NB4 (cell line): ENCODE measurements at regions not wholly inside any gene's neighbourhood (a gene's known extent, or its start where the extent isn't known, plus 50 kb on each side); places are given as distances from the start of the nearest gene placed in this dataset.
A peak's percentile ranks its signal among the peaks of the same experiment; 100 is the strongest.

Experiments
- DNase-seq: peaks from one replicate; pipeline ENCODE4 v3.0.0; 2010; ENCODE audit warnings: low read depth
- H3K4me3 ChIP-seq: one replicate; pipeline ENCODE4 v1.5.1; 2011; ENCODE audit warnings: mild to moderate bottlenecking, low read depth, low read length, moderate library complexity
- CTCF ChIP-seq: IDR thresholded peaks from one replicate; pipeline ENCODE4 v1.5.1; 2012; ENCODE audit warnings: low read depth, low read length
- MAX ChIP-seq: IDR thresholded peaks from 2 replicates; pipeline ENCODE4 v1.6.1; 2011; ENCODE audit warnings: low read depth, low read length
- MYC ChIP-seq: IDR thresholded peaks from 2 replicates; pipeline ENCODE4 v1.6.1; 2011; ENCODE audit warnings: low read depth, low read length
- POLR2A ChIP-seq: IDR thresholded peaks from 2 replicates; pipeline ENCODE4 v1.6.1; 2011; ENCODE audit warnings: mild to moderate bottlenecking; ENCODE audit not compliant: insufficient read length; ENCODE audit errors: extremely low read depth

GRCh38 chr3:80113331-80113730, 345.5 kb upstream of the ROBO1 start:
- TF ChIP-seq MAX (no peak), POLR2A (no peak), MYC (no peak), CTCF (no peak)
- no peak for DNase-seq
- no peak overlapping the region for H3K4me3 ChIP-seq

- TF ChIP-seq MAX (no peak), POLR2A (no peak), MYC (no peak), CTCF (no peak)
- no peak overlapping the region for H3K4me3 ChIP-seq
- DNase-seq: no peak
Measured at GRCh38 chr3:80099559-80100066, 331.8 kb upstream of the ROBO1 start.

- H3K4me3 ChIP-seq: no peak overlapping the region
- TF ChIP-seq CTCF (no peak), MAX (no peak), MYC (no peak), POLR2A (no peak)
- DNase-seq: no peak
Measured at GRCh38 chr3:80097674-80098073, 329.9 kb upstream of the ROBO1 start.

- DNase-seq: no peak
- no peak overlapping the region for H3K4me3 ChIP-seq
- TF ChIP-seq CTCF (no peak), POLR2A (no peak), MAX (no peak), MYC (no peak)
Measured at GRCh38 chr3:80096909-80097308, 329.1 kb upstream of the ROBO1 start.

GRCh38 chr3:80094589-80094988, 326.8 kb upstream of the ROBO1 start:
- H3K4me3 ChIP-seq: no peak overlapping the region
- peak; percentile 1 for DNase-seq
- TF ChIP-seq POLR2A: no peak
- no peak for TF ChIP-seq MYC
- TF ChIP-seq CTCF: no peak
- no peak for TF ChIP-seq MAX

GRCh38 chr3:80087767-80088166, 320.0 kb upstream of the ROBO1 start:
- no peak for DNase-seq
- TF ChIP-seq CTCF (no peak), MAX (no peak), POLR2A (no peak), MYC (no peak)

More at GRCh38 chr3:80087767-80088166, 320.0 kb upstream of the ROBO1 start:
- no peak overlapping the region for H3K4me3 ChIP-seq
